ENCODE measurements at regions not wholly inside any gene's neighbourhood (a gene's known extent, or its start where the extent isn't known, plus 50 kb on each side); places are given as distances from the start of the nearest gene placed in this dataset.

DNA sequence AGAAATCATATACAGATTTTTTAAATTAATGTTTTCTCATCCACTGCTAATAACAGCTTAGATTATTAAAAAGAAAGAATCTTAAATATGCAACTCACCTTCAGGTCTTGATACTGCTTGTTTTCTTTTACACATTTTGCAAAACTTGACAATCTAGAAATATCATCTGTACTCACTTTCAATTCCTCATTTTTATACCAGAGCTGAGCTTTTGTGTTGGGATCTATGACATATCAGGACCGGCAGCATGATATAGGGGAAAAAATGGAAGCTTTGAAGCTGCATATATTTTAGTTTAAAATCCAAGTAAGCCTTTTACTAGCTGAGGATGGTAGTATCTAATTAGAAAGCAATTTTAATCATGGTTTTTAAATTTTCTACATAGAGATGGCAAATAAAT is 75.7 kb upstream of the SMARCA2 start:
- TF ChIP-seq, protein P1, sequence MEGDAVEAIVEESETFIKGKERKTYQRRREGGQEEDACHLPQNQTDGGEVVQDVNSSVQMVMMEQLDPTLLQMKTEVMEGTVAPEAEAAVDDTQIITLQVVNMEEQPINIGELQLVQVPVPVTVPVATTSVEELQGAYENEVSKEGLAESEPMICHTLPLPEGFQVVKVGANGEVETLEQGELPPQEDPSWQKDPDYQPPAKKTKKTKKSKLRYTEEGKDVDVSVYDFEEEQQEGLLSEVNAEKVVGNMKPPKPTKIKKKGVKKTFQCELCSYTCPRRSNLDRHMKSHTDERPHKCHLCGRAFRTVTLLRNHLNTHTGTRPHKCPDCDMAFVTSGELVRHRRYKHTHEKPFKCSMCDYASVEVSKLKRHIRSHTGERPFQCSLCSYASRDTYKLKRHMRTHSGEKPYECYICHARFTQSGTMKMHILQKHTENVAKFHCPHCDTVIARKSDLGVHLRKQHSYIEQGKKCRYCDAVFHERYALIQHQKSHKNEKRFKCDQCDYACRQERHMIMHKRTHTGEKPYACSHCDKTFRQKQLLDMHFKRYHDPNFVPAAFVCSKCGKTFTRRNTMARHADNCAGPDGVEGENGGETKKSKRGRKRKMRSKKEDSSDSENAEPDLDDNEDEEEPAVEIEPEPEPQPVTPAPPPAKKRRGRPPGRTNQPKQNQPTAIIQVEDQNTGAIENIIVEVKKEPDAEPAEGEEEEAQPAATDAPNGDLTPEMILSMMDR (IDR thresholded peaks at IDR 0.05; ENCODE audit: low read depth, low read length, missing input control): no peak
- TF ChIP-seq NR2F2 (IDR thresholded peaks at IDR 0.05) (no peak), EGR1 (IDR thresholded peaks at IDR 0.05; ENCODE audit: low read depth in 2 of 2) (no peak), YY1 (IDR thresholded peaks at IDR 0.05) (no peak), JUND (IDR thresholded peaks at IDR 0.05) (no peak), HNF4G (IDR thresholded peaks at IDR 0.05) (no peak), GABPA (IDR thresholded peaks at IDR 0.05 in 1 of 2, conservative IDR thresholded peaks at IDR 0.05 in 1 of 2) (no peak)

Data from liver (tissue), 3 donors.